GM12872 (cell line): ENCODE measurements at regions not wholly inside any gene's neighbourhood (a gene's known extent, or its start where the extent isn't known, plus 50 kb on each side); places are given as distances from the start of the nearest gene placed in this dataset.

Experiments
- CTCF ChIP-seq: IDR thresholded peaks from 3 replicates; pipeline ENCODE4 v1.5.1; 2011; ENCODE audit warnings: low read depth, mild to moderate bottlenecking, low read length, moderate library complexity; ENCODE audit not compliant: insufficient read depth

GRCh38 chrX:25287521-25287920 lies 271.8 kb upstream of the ARX start:
- TF ChIP-seq CTCF, result no peak

GRCh38 chrX:25285598-25285997 lies 269.8 kb upstream of the ARX start:
- TF ChIP-seq CTCF, result no peak

- TF ChIP-seq CTCF, result no peak
Observed at GRCh38 chrX:25279510-25279909, 263.7 kb upstream of the ARX start.

GRCh38 chrX:25278341-25278740 lies 262.6 kb upstream of the ARX start:
- no peak for TF ChIP-seq CTCF

- TF ChIP-seq CTCF, result no peak
Observed at GRCh38 chrX:25277574-25277973, 261.8 kb upstream of the ARX start.

- TF ChIP-seq CTCF, result no peak
Observed at GRCh38 chrX:25275159-25275558, 259.4 kb upstream of the ARX start.

GRCh38 chrX:25241461-25241860 lies 225.7 kb upstream of the ARX start:
- no peak for TF ChIP-seq CTCF

GRCh38 chrX:25226151-25226550 lies 210.4 kb upstream of the ARX start:
- no peak for TF ChIP-seq CTCF
